PC-3 (cell line): ENCODE measurements at regions not wholly inside any gene's neighbourhood (a gene's known extent, or its start where the extent isn't known, plus 50 kb on each side); places are given as distances from the start of the nearest gene placed in this dataset.

Experiments
- ATAC-seq: fragments of 200-7000 bp; cut with Tn5 transposase; 2 replicates; pipeline ENCODE4 v1.9.1; 2020; ENCODE audit warnings: mild to moderate bottlenecking, moderate library complexity
- BruUV-seq: library from RNA; stranded (reverse); fragments of 400-500 nt; replicated peaks from 2 replicates; lab custom pipeline; 2021; lab: Mats Ljungman, UMichigan
- CTCF ChIA-PET: fragments of 300-600 bp; sonication (Branson Sonifier 250); formaldehyde crosslinking; loops from one replicate; lab custom pipeline; 2022; ENCODE audit warnings: antibody characterized with exemption; lab: Charles Lee
- POLR2A ChIA-PET: fragments of 300-600 bp; sonication (Branson Sonifier 250); formaldehyde crosslinking; loops from one replicate; lab custom pipeline; 2022; ENCODE audit warnings: antibody characterized with exemption; ENCODE audit not compliant: unreplicated experiment; lab: Charles Lee
- DNase-seq: peaks from one replicate; pipeline ENCODE4 v3.0.0-alpha.2; 2015
- H2AFZ ChIP-seq: fragments of 300-600 bp; sonication (generic); 2 replicates; pipeline ENCODE4 v1.6.0; 2016; ENCODE audit warnings: antibody characterized with exemption, low read length
- H3F3A ChIP-seq: fragments of 300-600 bp; sonication (generic); one replicate; pipeline ENCODE4 v1.6.0; 2017; ENCODE audit warnings: antibody characterized with exemption, low read length, control low read depth, mild to moderate bottlenecking; ENCODE audit not compliant: unreplicated experiment
- H3K27ac ChIP-seq: fragments of 300-600 bp; sonication (generic); 2 replicates; pipeline ENCODE4 v1.5.1; 2016; ENCODE audit warnings: mild to moderate bottlenecking, low read length
- H3K27me3 ChIP-seq: fragments of 300-600 bp; sonication (generic); 2 replicates; pipeline ENCODE4 v1.6.1; 2016; ENCODE audit warnings: low read length, mixed read lengths
- H3K36me3 ChIP-seq: fragments of 300-600 bp; sonication (generic); 2 replicates; pipeline ENCODE4 v1.6.1; 2016; ENCODE audit warnings: low read depth, mixed run types, low read length, mixed read lengths
- H3K4me1 ChIP-seq: fragments of 300-600 bp; sonication (generic); 2 replicates; pipeline ENCODE4 v1.5.1; 2016; ENCODE audit warnings: low read length; ENCODE audit not compliant: insufficient read depth
- H3K4me2 ChIP-seq: fragments of 300-600 bp; sonication (generic); 2 replicates; pipeline ENCODE4 v1.6.0; 2016; ENCODE audit warnings: low read length
- H3K4me3 ChIP-seq: fragments of 300-600 bp; sonication (generic); 2 replicates; pipeline ENCODE4 v1.5.1; 2016; ENCODE audit warnings: mild to moderate bottlenecking, low read length, mixed read lengths
- H3K79me2 ChIP-seq: fragments of 300-600 bp; sonication (generic); 2 replicates; pipeline ENCODE4 v1.6.1; 2017; ENCODE audit warnings: low read length, mixed read lengths
- H3K9ac ChIP-seq: fragments of 300-600 bp; sonication (generic); 2 replicates; pipeline ENCODE4 v1.6.0; 2016; ENCODE audit warnings: mild to moderate bottlenecking, low read length
- H3K9me2 ChIP-seq: fragments of 300-600 bp; sonication (generic); replicated peaks from 2 replicates; pipeline ENCODE4 v1.6.1; 2016; ENCODE audit warnings: mixed run types, low read length, mixed read lengths
- H3K9me3 ChIP-seq: fragments of 300-600 bp; sonication (generic); 2 replicates; pipeline ENCODE4 v1.6.1; 2016; ENCODE audit warnings: low read length, mixed read lengths
- H4K20me1 ChIP-seq: fragments of 300-600 bp; sonication (generic); 2 replicates; pipeline ENCODE4 v1.6.1; 2016; ENCODE audit warnings: low read length, mixed read lengths
- CTCF ChIP-seq: fragments of 300-600 bp; sonication (generic); conservative IDR thresholded peaks from 2 replicates; pipeline ENCODE4 v1.5.1; 2017; ENCODE audit warnings: antibody characterized with exemption, low read depth, mild to moderate bottlenecking, low read length
- EZH2 ChIP-seq: fragments of 300-600 bp; sonication (generic); IDR thresholded peaks from one replicate; pipeline ENCODE4 v1.6.1; 2017; ENCODE audit warnings: antibody characterized with exemption, mild to moderate bottlenecking, low read length; ENCODE audit not compliant: unreplicated experiment
- EZH2phosphoT487 ChIP-seq: fragments of 300-600 bp; sonication (generic); IDR thresholded peaks from 2 replicates; pipeline ENCODE4 v1.6.1; 2018; ENCODE audit warnings: mild to moderate bottlenecking, antibody characterized with exemption, low read length, borderline replicate concordance
- intact Hi-C: fragments of 100-400 bp; cut with micrococcal nuclease; formaldehyde crosslinking; loops from 2 replicates; pipeline ENCODE4 v1.9.0; 2023

GRCh38 chr15:36335659-36336058 is 243.8 kb upstream of the CDIN1 start:
- Histone ChIP-seq H2AFZ (no peak overlapping the region), H4K20me1 (no peaks in the 10 kb centered on the region), H3K36me3 (no peaks in the 10 kb centered on the region), H3K9ac (peak overlapping the region; percentile 76), H3F3A (peaks cover 14% of the 10 kb centered on the region), H3K27me3 (no peaks in the 10 kb centered on the region), H3K9me2 (no peaks in the 10 kb centered on the region), H3K4me2 (peak overlapping the region; percentile 66), H3K79me2 (no peaks in the 10 kb centered on the region), H3K4me3 (peak overlapping the region; percentile 11; the same call in 1 of the 2 replicates), H3K9me3 (no peaks in the 10 kb centered on the region), H3K4me1 (peaks cover 34% of the 10 kb centered on the region), H3K27ac (peak overlapping the region; percentile 96)
- DNase-seq (peak; percentile 83), ATAC-seq (peak; percentile 85)
- TF ChIP-seq CTCF (no peak), EZH2 (no peak), EZH2phosphoT487 (no peak)
- intact Hi-C loops, result loop anchor here (2.0 to 10.0 kb wide), 4 partner anchors 35 to 581 kb away; no protein-coding TSS in a partner anchor
- no TSS peak for BruUV-seq
- CTCF ChIA-PET, result no interaction called here
- POLR2A ChIA-PET, result no interaction called here

DNA sequence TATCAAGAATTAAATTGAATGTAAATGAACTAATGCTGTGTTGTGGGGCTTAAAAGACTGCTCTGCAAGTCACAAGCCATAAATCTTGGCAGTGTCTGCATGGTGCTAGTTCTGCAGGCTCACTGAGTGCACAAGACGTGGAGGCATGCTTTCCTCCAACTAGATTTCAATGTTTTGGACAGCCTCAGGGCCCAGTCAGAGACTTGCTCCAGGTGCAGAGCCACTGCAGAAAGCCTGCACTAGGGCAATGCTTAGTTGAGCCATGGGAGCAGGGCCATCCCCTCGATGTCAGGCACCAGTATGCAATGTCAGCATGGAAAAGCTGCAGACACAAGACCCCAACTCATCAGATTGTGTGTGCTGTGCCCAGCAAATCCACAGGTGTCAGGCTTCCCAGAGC is 234.5 kb upstream of the CDIN1 start:
- POLR2A ChIA-PET, result no interaction called here
- no peak for ATAC-seq
- BruUV-seq, result no TSS peak

More for the DNA sequence above, 234.5 kb upstream of the CDIN1 start:
- Histone ChIP-seq H3K9me2 (no peaks in the 10 kb centered on the region), H3K9me3 (no peaks in the 10 kb centered on the region), H3F3A (no peaks in the 10 kb centered on the region), H4K20me1 (no peaks in the 10 kb centered on the region), H3K4me1 (no peaks in the 10 kb centered on the region), H3K79me2 (no peaks in the 10 kb centered on the region), H3K27ac (no peak overlapping the region), H2AFZ (no peak overlapping the region), H3K27me3 (no peaks in the 10 kb centered on the region), H3K4me3 (no peak overlapping the region), H3K9ac (no peak overlapping the region), H3K4me2 (no peak overlapping the region), H3K36me3 (no peaks in the 10 kb centered on the region)
- intact Hi-C loops, result no loop called here
- TF ChIP-seq EZH2phosphoT487 (no peak), CTCF (no peak), EZH2 (no peak)
- DNase-seq, result no peak
- CTCF ChIA-PET, result no interaction called here
